GM18858 (cell line): ENCODE measurements at regions not wholly inside any gene's neighbourhood (a gene's known extent, or its start where the extent isn't known, plus 50 kb on each side); places are given as distances from the start of the nearest gene placed in this dataset.
"Not testable (repeated sequence)": the region's sequence is repeated elsewhere in the genome, so short reads cannot be mapped to it uniquely, and the experiment has no call there.

ENCODE experiments used
- ATAC-seq: cut with Tn5 transposase; IDR thresholded peaks from one replicate; pipeline ENCODE4 v1.9.1; 2021; ENCODE audit not compliant: unreplicated experiment

DNA sequence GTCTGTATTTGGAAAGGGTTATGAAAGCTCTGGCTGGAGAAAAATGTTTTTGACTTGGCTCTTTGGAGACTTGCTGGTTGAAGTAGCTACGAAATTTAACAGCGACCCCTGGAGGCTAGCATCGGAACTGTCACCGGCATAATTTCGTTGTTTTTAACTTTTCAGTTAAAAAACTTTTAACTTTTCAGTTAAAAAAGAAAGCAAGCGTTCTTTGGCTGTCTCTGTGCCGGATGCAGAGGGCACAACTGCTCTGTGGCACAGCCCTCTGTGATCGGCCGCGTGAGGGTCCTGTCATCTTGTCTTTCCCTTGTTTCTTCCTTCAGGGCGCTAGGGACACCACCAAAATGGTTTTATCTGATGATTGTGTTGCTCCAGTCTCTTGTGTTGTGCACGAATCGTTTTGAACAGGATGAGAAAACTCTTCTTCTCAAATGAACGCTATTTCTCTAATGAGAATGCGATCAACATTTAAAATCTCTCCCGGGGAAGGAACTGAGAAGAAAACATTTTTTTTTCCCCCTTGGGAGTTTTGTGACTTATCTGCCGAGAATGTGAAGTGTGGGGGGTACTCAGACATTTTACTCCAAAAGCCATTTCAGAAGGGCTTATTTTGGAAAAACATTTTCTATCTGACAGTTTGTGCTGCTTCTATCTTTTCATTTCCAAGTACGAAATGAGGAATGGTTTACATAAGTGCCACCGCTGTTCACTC, 57.1 kb downstream of the ADCYAP1 start:
- ATAC-seq, result no peak

DNA sequence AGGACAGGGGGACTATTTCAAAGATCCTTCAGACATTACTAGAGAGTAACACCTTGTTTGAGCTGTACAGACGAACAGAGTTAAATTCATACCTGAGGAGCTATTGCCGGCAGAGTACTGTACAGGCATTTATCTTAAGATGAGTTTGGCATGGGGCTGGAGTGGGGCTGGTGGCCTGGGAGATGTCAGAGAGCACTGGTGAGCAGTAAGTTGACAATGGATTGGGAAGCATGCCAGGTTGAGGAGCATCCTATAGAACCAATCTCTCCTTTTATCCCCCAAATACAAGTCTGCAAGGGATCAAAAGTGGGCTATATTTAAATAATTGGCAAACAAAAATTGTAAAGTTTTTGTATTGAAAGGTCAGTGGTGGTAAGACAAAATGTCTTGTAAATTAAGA, 58.6 kb downstream of the ADCYAP1 start:
- no peak for ATAC-seq

DNA sequence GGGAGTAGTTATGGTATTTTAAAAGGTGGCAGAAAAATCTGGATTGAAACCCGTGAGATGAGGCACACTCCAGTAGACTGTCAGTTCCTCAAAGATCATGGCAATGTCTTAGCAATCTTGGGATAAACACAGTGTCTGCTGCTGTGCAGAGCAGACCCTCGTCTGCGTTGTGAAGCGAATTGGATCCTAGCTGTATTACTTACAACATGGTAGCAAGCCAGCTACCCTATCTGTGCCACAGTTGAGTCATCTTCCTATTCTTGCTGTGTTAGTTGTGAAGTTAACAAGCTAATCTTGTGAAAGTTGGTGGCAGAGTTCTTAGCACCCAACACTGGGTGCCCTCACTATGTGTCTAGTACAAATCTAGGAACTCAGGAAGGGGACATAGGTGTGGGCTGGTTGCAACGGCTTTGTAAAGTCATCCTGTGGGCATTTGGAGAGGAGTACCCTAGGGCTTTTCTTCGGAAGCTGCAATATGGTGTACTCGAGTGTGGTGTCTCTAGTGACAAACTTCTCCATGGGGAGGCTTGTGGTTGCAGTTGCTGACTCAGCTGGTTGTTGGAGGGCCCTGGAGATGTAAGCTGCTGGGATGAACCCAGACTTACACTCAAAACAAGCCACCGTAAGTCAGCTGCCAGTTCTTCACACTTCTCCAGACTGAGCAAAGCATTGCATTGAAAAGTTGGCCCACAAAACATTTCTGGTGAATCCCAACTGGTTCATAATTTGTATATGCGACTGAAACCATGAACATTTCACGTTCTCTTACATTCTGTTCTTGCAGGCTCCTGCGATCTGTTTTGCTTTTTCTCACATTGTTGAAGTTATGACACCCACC, 61.5 kb downstream of the ADCYAP1 start:
- no peak for ATAC-seq

DNA sequence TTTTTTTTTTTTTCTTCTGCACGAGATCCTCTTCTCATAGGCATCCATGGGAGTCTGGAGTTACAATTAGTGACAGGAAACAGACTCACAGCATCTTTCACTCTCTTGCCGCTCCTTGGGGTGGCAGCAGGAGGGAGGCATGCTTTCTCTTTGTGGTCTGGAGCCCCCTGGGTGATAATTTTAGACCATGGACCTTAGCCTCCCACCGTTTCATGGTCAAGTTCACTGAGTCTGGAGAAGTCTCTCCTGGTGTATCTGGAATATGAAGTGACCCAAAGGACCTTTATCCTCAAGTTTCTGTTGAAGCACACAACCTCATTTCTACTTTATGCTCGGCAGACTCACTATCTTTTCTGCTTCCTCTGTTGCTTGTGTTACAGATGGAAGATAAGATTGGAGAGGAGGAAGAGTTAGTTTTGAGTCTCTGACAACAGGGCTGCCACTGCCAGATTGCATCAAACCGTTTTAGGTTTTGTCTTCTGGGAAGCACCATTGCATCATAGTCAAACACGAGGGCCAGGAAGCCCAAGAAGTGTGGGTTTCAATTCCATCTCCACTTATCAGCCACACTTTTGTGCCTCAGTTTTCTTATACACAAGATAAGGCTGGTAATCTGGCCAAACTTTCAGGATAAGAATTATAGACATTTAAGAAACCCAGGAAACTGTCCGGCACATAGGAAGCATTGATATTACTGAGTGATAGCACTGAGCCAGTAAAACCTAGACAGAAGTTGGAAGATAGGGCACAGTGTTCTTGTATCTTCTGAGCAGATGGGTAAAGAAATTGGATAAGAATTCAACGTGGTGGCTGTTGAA, 62.3 kb downstream of the ADCYAP1 start:
- no peak for ATAC-seq

DNA sequence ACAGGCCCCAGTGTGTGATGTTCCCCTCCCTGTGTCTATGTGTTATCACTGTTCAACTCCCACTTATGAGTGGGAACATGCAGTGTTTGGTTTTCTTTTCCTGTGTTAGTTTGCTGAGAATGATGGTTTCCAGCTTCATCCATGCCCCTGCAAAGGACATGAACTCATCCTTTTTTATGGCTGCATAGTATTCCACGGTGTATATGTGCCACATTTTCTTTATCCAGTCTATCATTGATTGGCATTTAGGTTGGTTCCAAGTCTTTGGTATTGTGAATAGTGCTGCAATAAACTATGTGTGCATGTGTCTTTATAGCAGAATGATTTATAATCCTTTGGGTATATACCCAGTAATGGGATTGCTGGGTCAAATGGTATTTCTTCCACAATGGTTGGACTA, 64.2 kb downstream of the ADCYAP1 start:
- ATAC-seq, result not testable (repeated sequence)

DNA sequence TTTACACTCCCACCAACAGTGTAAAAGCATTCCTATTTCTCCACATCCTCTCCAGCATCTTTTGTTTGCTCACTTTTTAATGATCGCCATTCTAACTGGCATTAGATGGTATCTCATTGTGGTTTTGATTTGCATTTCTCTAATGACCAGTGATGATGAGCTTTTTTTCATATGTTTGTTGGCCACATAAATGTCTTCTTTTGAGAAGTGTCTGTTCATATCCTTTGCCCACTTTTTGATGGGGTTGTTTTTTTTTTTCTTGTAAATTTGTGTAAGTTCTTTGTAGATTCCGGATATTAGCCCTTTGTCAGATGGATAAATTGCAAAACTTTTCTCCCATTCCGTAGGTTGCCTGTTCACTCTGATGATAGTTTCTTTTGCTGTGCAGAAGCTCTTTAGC, 64.6 kb downstream of the ADCYAP1 start:
- not testable (repeated sequence) for ATAC-seq

DNA sequence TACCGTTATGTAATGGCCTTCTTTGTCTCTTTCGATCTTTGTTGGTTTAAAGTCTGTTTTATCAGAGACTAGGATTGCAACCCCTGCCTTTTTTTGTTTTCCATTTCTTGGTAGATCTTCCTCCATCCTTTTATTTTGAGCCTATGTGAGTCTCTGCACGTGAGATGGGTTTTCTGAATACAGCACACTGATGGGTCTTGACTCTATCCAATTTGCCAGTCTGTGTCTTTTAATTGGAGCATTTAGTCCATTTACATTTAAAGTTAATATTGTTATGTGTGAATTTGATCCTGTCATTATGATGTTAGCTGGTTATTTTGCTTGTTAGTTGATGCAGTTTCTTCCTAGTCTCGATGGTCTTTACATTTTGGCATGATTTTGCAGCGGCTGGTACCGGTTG, 69.9 kb downstream of the ADCYAP1 start:
- ATAC-seq, result not testable (repeated sequence)

DNA sequence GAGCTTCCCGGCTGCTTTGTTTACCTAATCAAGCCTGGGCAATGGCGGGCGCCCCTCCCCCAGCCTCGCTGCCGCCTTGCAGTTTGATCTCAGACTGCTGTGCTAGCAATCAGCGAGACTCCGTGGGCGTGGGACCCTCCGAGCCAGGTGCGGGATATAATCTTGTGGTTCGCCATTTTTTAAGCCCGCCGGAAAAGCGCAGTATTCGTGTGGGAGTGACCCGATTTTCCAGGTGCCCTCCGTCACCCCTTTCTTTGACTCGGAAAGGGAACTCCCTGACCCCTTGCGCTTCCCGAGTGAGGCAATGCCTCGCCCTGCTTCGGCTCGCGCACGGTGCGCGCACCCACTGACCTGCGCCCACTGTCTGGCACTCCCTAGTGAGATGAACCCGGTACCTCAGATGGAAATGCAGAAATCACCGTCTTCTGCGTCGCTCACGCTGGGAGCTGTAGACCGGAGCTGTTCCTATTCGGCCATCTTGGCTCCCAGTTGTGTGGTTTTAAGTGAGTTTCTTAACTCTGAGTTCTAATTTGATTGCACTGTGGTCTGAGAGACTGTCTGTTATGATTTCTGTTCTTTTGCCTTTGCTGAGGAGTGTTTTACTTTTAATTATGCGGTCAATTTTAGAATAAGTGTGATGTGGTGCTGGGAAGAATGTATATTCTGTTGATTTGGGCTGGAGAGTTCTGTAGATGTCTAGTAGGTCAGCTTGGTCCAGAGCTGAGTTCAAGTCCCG, 71.9 kb downstream of the ADCYAP1 start:
- ATAC-seq, result not testable (repeated sequence)

DNA sequence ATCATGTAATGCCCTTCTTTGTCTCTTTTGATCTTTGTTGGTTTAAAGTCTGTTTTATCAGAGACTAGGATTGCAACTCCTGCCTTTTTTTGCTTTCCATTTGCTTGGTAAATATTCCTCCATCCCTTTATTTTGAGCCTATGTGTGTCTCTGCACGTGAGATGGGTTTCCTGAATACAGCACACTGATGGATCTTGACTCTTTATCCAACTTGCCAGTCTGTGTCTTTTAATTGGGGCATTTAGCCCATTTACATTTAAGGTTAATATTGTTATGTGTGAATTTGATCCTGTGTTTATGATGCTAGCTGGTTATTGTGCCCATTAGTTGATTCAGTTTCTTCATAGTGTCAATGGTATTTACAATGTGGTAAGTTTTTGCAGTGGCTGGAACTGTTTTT, 72.7 kb downstream of the ADCYAP1 start:
- ATAC-seq, result not testable (repeated sequence)

DNA sequence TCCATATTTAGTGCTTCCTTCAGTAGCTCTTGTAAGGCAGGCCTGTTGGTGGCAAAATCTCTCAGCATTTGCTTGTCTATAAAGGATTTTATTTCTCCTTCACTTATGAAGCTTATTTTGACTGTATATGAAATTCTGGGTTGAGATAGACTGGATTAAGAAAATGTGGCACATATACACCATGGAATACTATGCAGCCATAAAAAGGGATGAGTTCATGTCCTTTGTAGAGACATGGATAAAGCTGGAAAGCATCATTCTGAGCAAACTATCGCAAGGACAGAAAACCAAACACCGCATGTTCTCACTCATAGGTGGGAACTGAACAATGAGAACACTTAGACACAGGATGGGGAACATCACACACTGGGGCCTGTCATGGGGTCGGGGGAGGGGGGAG, 73.1 kb downstream of the ADCYAP1 start:
- ATAC-seq, result not testable (repeated sequence)

DNA sequence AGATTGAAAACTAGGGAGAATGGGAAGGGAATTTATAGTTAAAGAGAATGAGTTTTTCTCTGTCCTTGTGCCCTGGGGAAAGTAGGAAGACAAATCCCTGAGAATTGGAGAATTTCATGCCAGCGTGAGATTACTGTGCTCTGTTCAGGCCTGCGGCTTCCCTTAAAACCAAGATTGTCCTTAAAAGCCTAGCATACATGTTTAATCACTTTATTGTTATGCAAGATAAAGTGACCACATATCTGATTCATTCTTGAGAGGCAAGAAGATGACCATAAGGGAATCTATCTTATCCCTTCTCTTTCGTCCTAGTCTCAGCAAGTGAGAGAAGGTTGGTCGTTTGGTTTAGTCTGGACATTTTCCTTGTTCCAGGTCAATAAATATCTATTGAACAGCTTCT, 75.9 kb downstream of the ADCYAP1 start:
- no peak for ATAC-seq

DNA sequence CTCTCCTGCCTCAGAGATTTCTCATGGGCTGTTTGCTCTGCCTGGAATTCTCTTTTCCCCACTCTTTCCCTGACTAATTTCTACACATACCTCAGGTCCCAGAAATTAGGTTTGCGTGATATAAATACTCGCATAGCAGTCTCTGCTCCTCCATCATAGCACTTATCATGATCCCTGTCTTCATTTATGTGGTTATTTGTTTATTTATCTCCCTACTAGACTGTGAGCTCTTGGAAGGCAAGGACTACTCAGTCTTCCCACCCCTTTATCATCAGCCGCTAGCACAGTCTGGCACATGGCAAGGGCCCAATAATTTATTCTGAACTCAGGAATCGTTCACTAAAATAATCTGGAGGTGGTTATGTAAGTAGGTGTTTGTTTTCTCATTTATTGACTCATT, 79.3 kb downstream of the ADCYAP1 start:
- no peak for ATAC-seq

DNA sequence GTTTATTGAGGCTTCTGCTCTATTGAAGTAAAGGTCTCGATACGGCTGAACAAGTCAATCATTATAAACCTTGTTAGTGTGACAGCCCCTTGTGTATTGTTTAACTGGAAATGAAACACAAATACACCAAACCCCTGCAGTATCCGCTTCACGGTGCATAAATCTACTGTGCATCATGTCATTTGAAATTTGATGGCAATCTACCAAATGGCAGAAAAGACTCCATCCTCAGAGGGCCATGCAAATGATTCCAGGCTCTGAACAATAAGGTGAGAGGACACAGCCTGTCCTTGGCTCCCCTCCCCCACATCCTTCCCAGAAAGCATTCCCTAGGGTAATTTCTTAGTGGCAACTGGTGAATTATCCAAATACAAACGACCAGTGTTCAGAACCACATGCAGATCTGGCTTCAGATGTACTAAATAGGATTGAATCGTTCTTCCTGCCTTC, 80.6 kb downstream of the ADCYAP1 start:
- no peak for ATAC-seq

DNA sequence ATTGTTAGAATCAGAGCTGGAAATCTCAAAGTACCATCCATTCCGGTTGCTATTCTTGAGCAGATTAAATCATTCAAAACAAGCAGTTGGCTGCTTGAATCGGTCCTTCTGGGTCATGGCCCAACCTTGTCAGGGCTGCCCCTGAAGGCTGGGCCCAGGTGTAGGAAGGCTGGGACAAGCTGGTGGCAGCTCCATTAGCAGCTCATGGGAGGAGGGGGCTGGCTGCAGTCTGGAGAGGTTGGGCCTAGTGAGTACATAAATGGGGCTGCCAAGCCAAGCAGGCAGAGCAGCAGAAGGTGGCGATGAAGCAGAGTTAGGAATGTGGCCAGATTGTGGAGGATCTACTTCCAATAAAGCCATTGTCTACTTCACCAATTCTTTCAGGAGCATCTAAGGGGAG, 81.4 kb downstream of the ADCYAP1 start:
- no peak for ATAC-seq

DNA sequence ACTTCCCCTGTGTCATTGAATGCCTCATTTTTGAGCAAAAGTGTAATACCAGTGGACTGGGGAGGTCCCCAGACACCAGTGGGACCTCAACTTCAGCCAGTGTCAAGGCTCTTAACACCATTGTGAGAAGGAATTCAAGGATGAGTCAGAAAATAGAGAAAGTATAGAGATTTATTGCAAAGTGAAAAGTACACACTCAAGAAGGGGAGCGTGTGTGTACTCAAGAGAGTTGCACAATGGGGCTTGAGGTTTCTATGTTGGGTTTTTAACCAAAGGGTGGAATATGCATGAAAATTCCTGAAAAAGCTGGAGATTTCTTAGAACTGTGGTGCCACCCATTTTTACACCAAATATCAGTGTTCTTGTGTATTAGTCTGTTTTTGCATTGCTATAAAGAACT, 81.9 kb downstream of the ADCYAP1 start:
- no peak for ATAC-seq

DNA sequence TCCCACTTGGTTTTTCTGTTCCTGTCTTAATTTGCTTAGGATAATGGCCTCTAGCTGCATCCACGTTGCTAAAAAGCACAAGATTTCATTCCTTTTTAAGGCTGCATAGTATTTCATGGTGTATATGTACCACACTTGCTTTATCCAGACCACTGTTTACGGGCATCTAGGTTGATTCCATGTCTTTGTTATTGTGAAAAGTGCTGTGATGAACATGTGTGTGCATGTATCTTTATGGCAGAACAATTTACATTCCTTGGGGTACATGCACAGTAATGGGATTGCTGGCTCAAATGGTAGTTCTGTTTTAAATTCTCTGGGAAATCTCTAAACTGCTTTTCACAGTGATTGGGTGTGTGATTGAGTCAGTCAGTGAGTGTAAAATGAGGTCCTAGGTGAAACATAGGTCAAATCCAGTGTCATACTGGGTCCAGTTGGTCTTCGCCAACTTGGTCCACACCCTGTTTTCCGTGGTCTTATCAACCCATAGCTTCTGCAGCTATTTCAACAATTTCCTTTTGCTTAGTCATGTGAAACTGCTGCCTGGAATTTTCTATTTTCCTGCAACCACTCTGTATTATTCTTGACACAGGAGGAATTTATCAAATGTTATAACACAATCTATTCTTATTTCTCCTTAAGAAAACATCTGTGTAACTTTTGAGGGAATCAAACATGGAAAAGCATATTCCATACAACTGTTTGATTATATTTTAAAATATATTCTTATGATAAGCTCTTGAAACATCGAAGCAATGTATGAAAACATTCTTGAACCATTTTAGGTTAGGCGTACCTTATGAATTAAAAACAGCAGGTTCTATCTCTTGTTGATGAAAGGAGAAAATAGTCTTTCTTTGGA, 82.9 kb downstream of the ADCYAP1 start:
- ATAC-seq, result no peak

DNA sequence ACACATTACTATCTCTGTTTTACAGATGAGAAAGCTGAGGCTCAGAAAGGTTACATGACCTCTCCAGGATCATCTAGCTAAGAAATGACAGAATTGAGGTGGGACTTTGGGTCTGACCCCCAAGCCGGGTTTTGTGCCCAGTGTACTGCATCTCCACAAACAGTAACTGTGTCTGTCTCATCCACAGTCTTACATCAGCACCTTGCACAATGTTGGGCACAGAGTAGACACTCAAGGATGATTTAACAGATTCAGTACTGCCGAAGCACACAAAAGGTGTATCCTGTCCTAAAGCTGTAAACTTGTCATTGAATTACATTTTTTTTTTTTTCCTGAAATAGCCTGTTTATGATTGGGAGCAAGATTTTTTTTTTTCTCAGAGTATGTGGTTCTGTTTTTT, 84.8 kb downstream of the ADCYAP1 start:
- no peak for ATAC-seq

DNA sequence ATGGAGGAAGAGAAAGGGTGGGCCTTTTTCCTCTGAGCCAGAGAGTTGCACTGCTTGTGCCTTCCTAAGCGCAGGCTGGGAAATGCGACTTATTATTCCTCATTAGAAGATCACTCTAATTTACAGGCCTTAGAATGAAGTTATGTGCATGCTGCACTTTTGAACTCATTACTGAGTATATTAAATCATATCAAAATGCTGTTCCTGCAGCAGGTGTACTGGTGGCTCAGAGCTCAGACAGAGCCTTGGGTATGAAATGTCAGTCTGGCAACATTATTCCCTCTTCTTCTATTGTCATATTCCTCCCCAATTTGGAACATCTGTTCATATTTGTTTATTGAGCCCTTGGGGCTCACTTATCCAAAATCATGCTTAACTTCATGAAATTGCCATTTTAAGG, 85.5 kb downstream of the ADCYAP1 start:
- ATAC-seq, result no peak

DNA sequence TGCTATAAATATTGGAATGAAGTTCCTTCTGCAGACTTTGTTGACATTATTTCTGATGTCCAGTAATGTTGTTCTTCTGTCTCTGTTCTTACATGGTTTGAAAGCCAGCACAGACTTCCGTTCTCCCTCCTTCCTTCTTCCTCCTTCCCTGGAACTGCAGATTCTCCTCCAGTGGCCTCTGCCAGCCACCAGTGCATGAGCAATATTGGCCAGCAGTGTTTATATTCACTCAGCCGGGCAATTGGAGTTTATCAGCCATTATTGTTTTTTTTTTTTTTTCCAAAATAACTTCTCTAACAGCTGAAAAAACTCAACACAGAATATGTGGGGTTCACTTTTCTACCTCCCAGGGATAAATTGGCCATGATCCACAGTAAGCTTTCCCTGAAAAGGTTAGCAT, 86.8 kb downstream of the ADCYAP1 start:
- ATAC-seq, result no peak

DNA sequence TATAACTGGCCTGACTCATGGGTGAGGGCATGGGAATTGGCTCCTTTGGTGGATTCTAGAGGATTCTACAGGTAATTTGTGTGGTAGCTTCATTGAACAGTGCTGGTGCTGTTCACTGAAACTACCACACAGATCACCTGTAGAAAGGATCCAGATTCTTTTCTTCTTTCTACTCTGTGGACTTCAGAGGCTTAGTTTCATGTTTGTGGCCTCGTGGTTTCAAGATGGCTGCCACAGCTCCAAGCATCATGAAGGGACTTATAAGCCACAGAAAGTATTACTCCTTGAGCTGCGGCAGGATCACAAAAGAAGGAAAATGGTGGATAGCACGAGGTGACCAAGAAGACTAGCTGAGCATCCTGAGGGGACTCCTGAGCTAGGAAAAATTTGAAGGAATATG, 88.9 kb downstream of the ADCYAP1 start:
- no peak for ATAC-seq
